Liver (tissue), 8 donors: ENCODE measurements at regions not wholly inside any gene's neighbourhood (a gene's known extent, or its start where the extent isn't known, plus 50 kb on each side); places are given as distances from the start of the nearest gene placed in this dataset.

Experiments used
- DNase-seq: peaks from one replicate; pipeline ENCODE4 v3.0.0-alpha.2; 2017; ENCODE audit warnings: low spot score
- H3K27ac ChIP-seq, 2 donors: one replicate each; pipeline ENCODE4 v1.7.0; 2013; ENCODE audit warnings: inconsistent platforms in 2 of 2, low read length in 2 of 2, control low read depth in 1 of 2, low read depth in 1 of 2, mild to moderate bottlenecking in 1 of 2
- H3K27me3 ChIP-seq, 4 donors: one replicate each; pipeline versions ENCODE4 v1.6.1 to v1.7.0; 2013; ENCODE audit warnings: low read length in 3 of 4, inconsistent platforms in 1 of 4, mild to moderate bottlenecking in 1 of 4, moderate library complexity in 1 of 4; ENCODE audit not compliant: control insufficient read depth in 4 of 4, insufficient read depth in 4 of 4
- H3K36me3 ChIP-seq, 4 donors: one replicate each; pipeline versions ENCODE4 v1.6.1 to v1.7.0; 2013; ENCODE audit warnings: low read length in 3 of 4, mild to moderate bottlenecking in 3 of 4, low read depth in 1 of 4, moderate library complexity in 1 of 4; ENCODE audit not compliant: control insufficient read depth in 4 of 4, insufficient read depth in 3 of 4
- H3K4me1 ChIP-seq, 4 donors: one replicate each; pipeline versions ENCODE4 v1.6.1 to v1.7.0; 2013; ENCODE audit warnings: low read length in 3 of 4, mild to moderate bottlenecking in 3 of 4, moderate library complexity in 1 of 4; ENCODE audit not compliant: control insufficient read depth in 4 of 4, insufficient read depth in 4 of 4
- H3K4me3 ChIP-seq, 3 donors: one replicate each; pipeline versions ENCODE4 v1.6.1 to v1.7.0; 2013; ENCODE audit warnings: low read length in 3 of 3, control low read depth in 1 of 3, low read depth in 1 of 3, mild to moderate bottlenecking in 1 of 3
- H3K9ac ChIP-seq, 2 donors: one replicate each; pipeline ENCODE4 v1.7.0; 2013; ENCODE audit warnings: low read length in 2 of 2, mild to moderate bottlenecking in 2 of 2, moderate library complexity in 2 of 2, control low read depth in 1 of 2, low read depth in 1 of 2
- H3K9me3 ChIP-seq, 4 donors: one replicate each; pipeline versions ENCODE4 v1.6.1 to v1.7.0; 2013; ENCODE audit warnings: low read length in 3 of 4; ENCODE audit not compliant: control insufficient read depth in 4 of 4
- EGR1 ChIP-seq, 2 donors: IDR thresholded peaks; 2 replicates each; pipeline ENCODE4 v1.6.1; 2016 to 2018; ENCODE audit warnings: antibody characterized with exemption in 2 of 2, low read depth in 2 of 2
- FOXA1 ChIP-seq: IDR thresholded peaks from 2 replicates; pipeline ENCODE4 v1.6.1; 2016; ENCODE audit warnings: antibody characterized with exemption
- FOXA2 ChIP-seq: IDR thresholded peaks from 2 replicates; pipeline ENCODE4 v1.6.1; 2016; ENCODE audit warnings: antibody characterized with exemption
- HNF4A ChIP-seq, 2 donors: conservative IDR thresholded peaks; 2 replicates each; pipeline ENCODE4 v1.6.1; 2016; ENCODE audit warnings: antibody characterized with exemption in 2 of 2, mild to moderate bottlenecking in 2 of 2
- JUND ChIP-seq, 2 donors: IDR thresholded peaks; 2 replicates each; pipeline ENCODE4 v1.6.1; 2016; ENCODE audit warnings: antibody characterized with exemption in 2 of 2
- NR2F2 ChIP-seq: IDR thresholded peaks from 2 replicates; pipeline ENCODE4 v1.6.1; 2016; ENCODE audit warnings: antibody characterized with exemption
- RAD21 ChIP-seq, 2 donors: IDR thresholded peaks; 2 replicates each; pipeline ENCODE4 v1.6.1; 2016; ENCODE audit warnings: antibody characterized with exemption in 2 of 2, mild to moderate bottlenecking in 2 of 2
- RXRA ChIP-seq, 2 donors: IDR thresholded peaks; 2 replicates each; pipeline ENCODE4 v1.6.1; 2017 to 2018; ENCODE audit warnings: antibody characterized with exemption in 2 of 2, mild to moderate bottlenecking in 1 of 2
- SP1 ChIP-seq: IDR thresholded peaks from 2 replicates; pipeline ENCODE4 v1.6.1; 2018; ENCODE audit warnings: antibody characterized with exemption, mild to moderate bottlenecking
- YY1 ChIP-seq: IDR thresholded peaks from 2 replicates; pipeline ENCODE4 v1.6.1; 2016; ENCODE audit warnings: antibody characterized with exemption, mild to moderate bottlenecking
- WGBS: extraction: QIAGEN DNeasy Blood & Tissue Kit; methylation state at CpG from one replicate; pipeline ENCODE4 v1.1.7; 2013; 5-methylcytosine and 5-hydroxymethylcytosine counted together
- TF ChIP-seq, protein P1 (sequence below): IDR thresholded peaks from 2 replicates; pipeline ENCODE4 v1.6.1; 2016; ENCODE audit warnings: antibody characterized with exemption
- TF ChIP-seq, protein P2 (sequence below): fragments of 150-350 bp; IDR thresholded peaks from 2 replicates; pipeline ENCODE4 v1.5.1; 2017; ENCODE audit warnings: improper control_type of control experiment, low read depth, low read length; ENCODE audit not compliant: missing input control
- TF ChIP-seq, protein P3 (sequence below): IDR thresholded peaks from 2 replicates; pipeline ENCODE4 v1.6.1; 2016; ENCODE audit warnings: antibody characterized with exemption
- donor health status: healthy.
- donor health status: healthy.
- donor health status: healthy.
- donor health status: healthy.
- donor health status: healthy.

DNA sequence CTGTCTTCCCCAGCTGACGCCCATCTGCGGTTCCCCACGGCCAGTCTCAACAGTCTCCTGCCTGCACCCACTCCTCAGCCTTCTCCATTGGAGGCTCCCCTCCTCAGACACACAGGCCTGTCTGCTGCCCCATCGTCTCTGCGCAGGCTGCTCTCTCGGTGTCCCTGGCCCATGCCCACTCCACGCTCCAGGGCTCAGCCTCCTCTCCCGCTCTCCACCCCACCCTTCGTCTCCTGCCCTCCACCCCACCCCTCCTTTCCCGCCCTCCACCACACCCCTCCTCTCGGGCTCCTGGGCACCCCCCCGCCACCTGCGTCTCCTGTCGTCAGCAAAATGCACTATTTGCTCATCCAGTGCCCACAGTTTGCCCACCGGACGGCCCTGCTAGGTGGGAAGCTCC lies 119.6 kb upstream of the DIO3 start:
- no peak for DNase-seq
- 94% methylated on average over 16 of the region's 16 CpGs for WGBS

DNA sequence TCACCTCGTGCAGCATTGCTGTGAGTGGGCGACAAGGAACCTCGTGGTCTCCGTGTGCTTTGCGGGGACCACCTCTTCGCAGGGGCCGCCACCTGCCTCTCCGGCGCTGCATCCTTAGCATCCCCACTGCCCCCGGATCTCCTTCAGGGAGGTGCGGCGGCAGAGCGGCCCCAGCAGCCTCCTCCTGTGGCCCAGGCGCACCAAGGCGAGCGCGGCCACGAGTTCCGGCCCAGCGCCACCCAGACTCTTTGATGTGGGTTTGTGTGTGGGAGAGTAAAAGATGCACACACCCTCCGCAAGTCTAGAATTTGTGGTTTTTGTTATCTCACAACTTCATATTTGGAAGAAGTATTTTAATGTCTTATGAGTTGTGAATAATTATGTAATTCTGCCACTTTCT lies 118.8 kb upstream of the DIO3 start:
- no peak for DNase-seq
- no peak overlapping the region for H3K4me3 ChIP-seq
- WGBS: 85% methylated on average over 21 of the region's 21 CpGs

More for the DNA sequence above, 119.6 kb upstream of the DIO3 start:
- no peaks in the 10 kb centered on the region for H3K9me3 ChIP-seq
- no peak overlapping the region for H3K4me3 ChIP-seq
- no peaks in the 10 kb centered on the region for H3K4me1 ChIP-seq
- peaks cover 0 to 2% (median 0%) of the 10 kb centered on the region in 4 donors for H3K27me3 ChIP-seq
- H3K27ac ChIP-seq: no peak overlapping the region
- no peak overlapping the region for H3K9ac ChIP-seq
- no peaks in the 10 kb centered on the region for H3K36me3 ChIP-seq
- no peak for TF ChIP-seq HNF4A (conservative IDR thresholded peaks at IDR 0.05)
- TF ChIP-seq EGR1 (IDR thresholded peaks at IDR 0.05; ENCODE audit: low read depth in 2 of 2): no peak
- no peak for TF ChIP-seq YY1
- TF ChIP-seq, protein P1, sequence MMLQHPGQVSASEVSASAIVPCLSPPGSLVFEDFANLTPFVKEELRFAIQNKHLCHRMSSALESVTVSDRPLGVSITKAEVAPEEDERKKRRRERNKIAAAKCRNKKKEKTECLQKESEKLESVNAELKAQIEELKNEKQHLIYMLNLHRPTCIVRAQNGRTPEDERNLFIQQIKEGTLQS: no peak
- TF ChIP-seq JUND (IDR thresholded peaks at IDR 0.05): no peak

DNA sequence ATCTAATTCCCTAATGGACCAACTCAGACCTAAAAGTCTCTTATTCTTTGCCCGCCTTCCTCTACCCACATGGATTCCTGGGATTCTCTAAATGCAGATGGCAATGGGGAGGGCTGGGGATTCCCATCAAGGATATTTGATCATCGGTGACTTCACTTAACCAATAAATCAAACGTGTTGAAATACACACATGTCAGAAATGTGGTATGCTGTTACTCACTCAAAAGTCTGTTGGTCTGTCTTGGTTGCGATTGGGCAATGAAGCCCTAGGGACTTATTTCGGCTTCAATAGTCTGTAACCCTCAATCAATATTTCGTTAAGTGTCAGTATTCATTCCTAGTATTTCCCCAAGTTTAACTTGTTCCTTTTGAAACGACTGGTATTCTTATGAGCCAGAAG lies 117.2 kb upstream of the DIO3 start:
- H3K4me1 ChIP-seq: no peaks in the 10 kb centered on the region
- peaks cover 0 to 2% (median 0%) of the 10 kb centered on the region in 4 donors for H3K27me3 ChIP-seq
- H3K4me3 ChIP-seq: no peak overlapping the region
- H3K9ac ChIP-seq: no peak overlapping the region
- no peak overlapping the region for H3K27ac ChIP-seq
- WGBS: 85% methylated on average over 7 of the region's 7 CpGs
- no peaks in the 10 kb centered on the region for H3K9me3 ChIP-seq
- DNase-seq: no peak
- TF ChIP-seq RAD21 (IDR thresholded peaks at IDR 0.05): no peak
- no peaks in the 10 kb centered on the region for H3K36me3 ChIP-seq

More for the DNA sequence above, 118.8 kb upstream of the DIO3 start:
- Histone ChIP-seq H3K4me1 (no peaks in the 10 kb centered on the region), H3K27me3 (peaks cover 0 to 2% (median 0%) of the 10 kb centered on the region in 4 donors), H3K36me3 (no peaks in the 10 kb centered on the region), H3K9me3 (no peaks in the 10 kb centered on the region), H3K27ac (no peak overlapping the region), H3K9ac (no peak overlapping the region)
- TF ChIP-seq, protein P2, sequence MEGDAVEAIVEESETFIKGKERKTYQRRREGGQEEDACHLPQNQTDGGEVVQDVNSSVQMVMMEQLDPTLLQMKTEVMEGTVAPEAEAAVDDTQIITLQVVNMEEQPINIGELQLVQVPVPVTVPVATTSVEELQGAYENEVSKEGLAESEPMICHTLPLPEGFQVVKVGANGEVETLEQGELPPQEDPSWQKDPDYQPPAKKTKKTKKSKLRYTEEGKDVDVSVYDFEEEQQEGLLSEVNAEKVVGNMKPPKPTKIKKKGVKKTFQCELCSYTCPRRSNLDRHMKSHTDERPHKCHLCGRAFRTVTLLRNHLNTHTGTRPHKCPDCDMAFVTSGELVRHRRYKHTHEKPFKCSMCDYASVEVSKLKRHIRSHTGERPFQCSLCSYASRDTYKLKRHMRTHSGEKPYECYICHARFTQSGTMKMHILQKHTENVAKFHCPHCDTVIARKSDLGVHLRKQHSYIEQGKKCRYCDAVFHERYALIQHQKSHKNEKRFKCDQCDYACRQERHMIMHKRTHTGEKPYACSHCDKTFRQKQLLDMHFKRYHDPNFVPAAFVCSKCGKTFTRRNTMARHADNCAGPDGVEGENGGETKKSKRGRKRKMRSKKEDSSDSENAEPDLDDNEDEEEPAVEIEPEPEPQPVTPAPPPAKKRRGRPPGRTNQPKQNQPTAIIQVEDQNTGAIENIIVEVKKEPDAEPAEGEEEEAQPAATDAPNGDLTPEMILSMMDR: no peak
- no peak for TF ChIP-seq FOXA1
- TF ChIP-seq, protein P1: no peak
- TF ChIP-seq FOXA2: no peak
- TF ChIP-seq, protein P3, sequence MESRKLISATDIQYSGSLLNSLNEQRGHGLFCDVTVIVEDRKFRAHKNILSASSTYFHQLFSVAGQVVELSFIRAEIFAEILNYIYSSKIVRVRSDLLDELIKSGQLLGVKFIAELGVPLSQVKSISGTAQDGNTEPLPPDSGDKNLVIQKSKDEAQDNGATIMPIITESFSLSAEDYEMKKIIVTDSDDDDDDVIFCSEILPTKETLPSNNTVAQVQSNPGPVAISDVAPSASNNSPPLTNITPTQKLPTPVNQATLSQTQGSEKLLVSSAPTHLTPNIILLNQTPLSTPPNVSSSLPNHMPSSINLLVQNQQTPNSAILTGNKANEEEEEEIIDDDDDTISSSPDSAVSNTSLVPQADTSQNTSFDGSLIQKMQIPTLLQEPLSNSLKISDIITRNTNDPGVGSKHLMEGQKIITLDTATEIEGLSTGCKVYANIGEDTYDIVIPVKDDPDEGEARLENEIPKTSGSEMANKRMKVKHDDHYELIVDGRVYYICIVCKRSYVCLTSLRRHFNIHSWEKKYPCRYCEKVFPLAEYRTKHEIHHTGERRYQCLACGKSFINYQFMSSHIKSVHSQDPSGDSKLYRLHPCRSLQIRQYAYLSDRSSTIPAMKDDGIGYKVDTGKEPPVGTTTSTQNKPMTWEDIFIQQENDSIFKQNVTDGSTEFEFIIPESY: no peak
- no peak for TF ChIP-seq JUND (IDR thresholded peaks at IDR 0.05)
- no peak for TF ChIP-seq RXRA (IDR thresholded peaks at IDR 0.05)
- TF ChIP-seq SP1: no peak
- TF ChIP-seq NR2F2: no peak
- no peak for TF ChIP-seq YY1
- no peak for TF ChIP-seq RAD21 (IDR thresholded peaks at IDR 0.05)
